ENCODE measurements at regions not wholly inside any gene's neighbourhood (a gene's known extent, or its start where the extent isn't known, plus 50 kb on each side); places are given as distances from the start of the nearest gene placed in this dataset.

- H2BK5ac ChIP-seq (ENCODE audit: low read depth, low read length, poor library complexity, severe bottlenecking), result no peak overlapping the region
Observed at GRCh38 chr1:117783606-117784396, 145.6 kb downstream of the GDAP2 start.

GRCh38 chr1:117788014-117788413, 141.4 kb downstream of the GDAP2 start:
- Histone ChIP-seq H3K4me3 (ENCODE audit: insufficient read depth in 1 of 2, low read depth in 1 of 2, low read length in 2 of 2) (no peak overlapping the region), H2BK12ac (ENCODE audit: low read length in 2 of 2) (no peak overlapping the region), H3K4me2 (ENCODE audit: low read length, poor library complexity, severe bottlenecking) (no peak overlapping the region), H3K18ac (ENCODE audit: low read depth in 1 of 2, low read length in 2 of 2) (no peak overlapping the region), H3K9me3 (ENCODE audit: control insufficient read depth, low read length) (no peaks in the 10 kb centered on the region), H4K8ac (ENCODE audit: low read length) (no peak overlapping the region), H2AFZ (ENCODE audit: low read depth, low read length) (no peak overlapping the region), H2AK5ac (ENCODE audit: low read length, severe bottlenecking) (no peak overlapping the region), H3K14ac (ENCODE audit: low read length in 2 of 2) (no peak overlapping the region), H3K23ac (ENCODE audit: low read length in 2 of 2) (no peak overlapping the region), H2BK5ac (ENCODE audit: low read depth, low read length, poor library complexity, severe bottlenecking) (no peak overlapping the region), H3K4me1 (ENCODE audit: control insufficient read depth, insufficient read depth, low read depth, low read length) (no peaks in the 10 kb centered on the region), H2BK120ac (ENCODE audit: low read depth, low read length) (no peak overlapping the region), H3K9ac (ENCODE audit: low read length) (no peak overlapping the region), H3K79me1 (replicated peaks; ENCODE audit: low read length, poor library complexity, severe bottlenecking) (no peaks in the 10 kb centered on the region), H3K36me3 (ENCODE audit: control insufficient read depth in 1 of 2, insufficient read depth in 2 of 2, low read depth in 1 of 2, low read length in 2 of 2) (no peaks in the 10 kb centered on the region), H4K91ac (ENCODE audit: low read length) (no peak overlapping the region), H3K27me3 (ENCODE audit: control insufficient read depth in 1 of 2, insufficient read depth in 1 of 2, low read length in 2 of 2) (no peaks in the 10 kb centered on the region), H3K27ac (ENCODE audit: low read length, poor library complexity, severe bottlenecking) (no peak overlapping the region), H2BK15ac (ENCODE audit: low read depth, poor library complexity, severe bottlenecking) (no peak overlapping the region), H3K4ac (ENCODE audit: low read depth in 1 of 2, low read length in 2 of 2) (no peak overlapping the region)
- DNase-seq, result no peak
- 87% methylated on average over 5 of the region's 5 CpGs for WGBS

More at GRCh38 chr1:117783606-117784396, 145.6 kb downstream of the GDAP2 start:
- Histone ChIP-seq H3K27ac (ENCODE audit: low read length, poor library complexity, severe bottlenecking) (no peak overlapping the region), H3K4ac (ENCODE audit: low read depth in 1 of 2, low read length in 2 of 2) (no peak overlapping the region), H2AFZ (ENCODE audit: low read depth, low read length) (no peak overlapping the region), H4K91ac (ENCODE audit: low read length) (no peak overlapping the region), H2BK15ac (ENCODE audit: low read depth, poor library complexity, severe bottlenecking) (no peak overlapping the region), H3K9ac (ENCODE audit: low read length) (no peak overlapping the region), H3K79me1 (replicated peaks; ENCODE audit: low read length, poor library complexity, severe bottlenecking) (no peaks in the 10 kb centered on the region), H4K8ac (ENCODE audit: low read length) (no peak overlapping the region), H3K9me3 (ENCODE audit: control insufficient read depth, low read length) (no peaks in the 10 kb centered on the region), H2BK12ac (ENCODE audit: low read length in 2 of 2) (peak overlapping the region; percentile 3 to 17), H2AK5ac (ENCODE audit: low read length, severe bottlenecking) (no peak overlapping the region), H3K4me1 (ENCODE audit: control insufficient read depth, insufficient read depth, low read depth, low read length) (no peaks in the 10 kb centered on the region), H3K4me2 (ENCODE audit: low read length, poor library complexity, severe bottlenecking) (no peak overlapping the region), H3K36me3 (ENCODE audit: control insufficient read depth in 1 of 2, insufficient read depth in 2 of 2, low read depth in 1 of 2, low read length in 2 of 2) (no peaks in the 10 kb centered on the region), H3K27me3 (ENCODE audit: control insufficient read depth in 1 of 2, insufficient read depth in 1 of 2, low read length in 2 of 2) (no peaks in the 10 kb centered on the region), H3K14ac (ENCODE audit: low read length in 2 of 2) (no peak overlapping the region), H3K4me3 (ENCODE audit: insufficient read depth in 1 of 2, low read depth in 1 of 2, low read length in 2 of 2) (no peak overlapping the region), H3K18ac (ENCODE audit: low read depth in 1 of 2, low read length in 2 of 2) (peak overlapping the region in 1 of 2 experiments; percentile 14), H3K23ac (ENCODE audit: low read length in 2 of 2) (no peak overlapping the region), H2BK120ac (ENCODE audit: low read depth, low read length) (no peak overlapping the region)
- DNase-seq, result no peak
- 95% methylated on average over 3 of the region's 4 CpGs for WGBS

GRCh38 chr1:117793413-117793812, 136.0 kb downstream of the GDAP2 start:
- Histone ChIP-seq H3K18ac (ENCODE audit: low read depth in 1 of 2, low read length in 2 of 2) (no peak overlapping the region), H2BK120ac (ENCODE audit: low read depth, low read length) (no peak overlapping the region), H3K14ac (ENCODE audit: low read length in 2 of 2) (no peak overlapping the region), H4K91ac (ENCODE audit: low read length) (peak overlapping the region; percentile 56), H3K79me1 (replicated peaks; ENCODE audit: low read length, poor library complexity, severe bottlenecking) (no peaks in the 10 kb centered on the region), H2AFZ (ENCODE audit: low read depth, low read length) (no peak overlapping the region), H3K4me1 (ENCODE audit: control insufficient read depth, insufficient read depth, low read depth, low read length) (no peaks in the 10 kb centered on the region), H2BK5ac (ENCODE audit: low read depth, low read length, poor library complexity, severe bottlenecking) (no peak overlapping the region), H3K4me3 (ENCODE audit: insufficient read depth in 1 of 2, low read depth in 1 of 2, low read length in 2 of 2) (peak overlapping the region in 1 of 2 experiments; percentile 36), H4K8ac (ENCODE audit: low read length) (no peak overlapping the region), H2AK5ac (ENCODE audit: low read length, severe bottlenecking) (no peak overlapping the region), H3K4ac (ENCODE audit: low read depth in 1 of 2, low read length in 2 of 2) (no peak overlapping the region), H3K4me2 (ENCODE audit: low read length, poor library complexity, severe bottlenecking) (no peak overlapping the region), H2BK15ac (ENCODE audit: low read depth, poor library complexity, severe bottlenecking) (no peak overlapping the region), H3K36me3 (ENCODE audit: control insufficient read depth in 1 of 2, insufficient read depth in 2 of 2, low read depth in 1 of 2, low read length in 2 of 2) (no peaks in the 10 kb centered on the region), H3K27ac (ENCODE audit: low read length, poor library complexity, severe bottlenecking) (no peak overlapping the region), H3K9me3 (ENCODE audit: control insufficient read depth, low read length) (no peaks in the 10 kb centered on the region), H2BK12ac (ENCODE audit: low read length in 2 of 2) (no peak overlapping the region), H3K23ac (ENCODE audit: low read length in 2 of 2) (no peak overlapping the region), H3K9ac (ENCODE audit: low read length) (peak overlapping the region; percentile 33), H3K27me3 (ENCODE audit: control insufficient read depth in 1 of 2, insufficient read depth in 1 of 2, low read length in 2 of 2) (no peaks in the 10 kb centered on the region)
- over 99% methylated on average over 4 of the region's 4 CpGs for WGBS
- DNase-seq, result no peak

GRCh38 chr1:117794073-117794472, 135.3 kb downstream of the GDAP2 start:
- H3K9ac ChIP-seq (ENCODE audit: low read length), result peak overlapping the region; percentile 34
- no peak overlapping the region for H2BK15ac ChIP-seq (ENCODE audit: low read depth, poor library complexity, severe bottlenecking)
- DNase-seq, result no peak
- no peak overlapping the region for H2AK5ac ChIP-seq (ENCODE audit: low read length, severe bottlenecking)
- no peak overlapping the region for H3K14ac ChIP-seq (ENCODE audit: low read length in 2 of 2)
- H3K23ac ChIP-seq (ENCODE audit: low read length in 2 of 2), result no peak overlapping the region
- no peaks in the 10 kb centered on the region for H3K36me3 ChIP-seq (ENCODE audit: control insufficient read depth in 1 of 2, insufficient read depth in 2 of 2, low read depth in 1 of 2, low read length in 2 of 2)
- H3K27me3 ChIP-seq (ENCODE audit: control insufficient read depth in 1 of 2, insufficient read depth in 1 of 2, low read length in 2 of 2), result no peaks in the 10 kb centered on the region
- no peaks in the 10 kb centered on the region for H3K79me1 ChIP-seq (replicated peaks; ENCODE audit: low read length, poor library complexity, severe bottlenecking)
- H4K8ac ChIP-seq (ENCODE audit: low read length), result no peak overlapping the region
- H4K91ac ChIP-seq (ENCODE audit: low read length), result no peak overlapping the region
- H3K4me1 ChIP-seq (ENCODE audit: control insufficient read depth, insufficient read depth, low read depth, low read length), result no peaks in the 10 kb centered on the region
- 80% methylated on average over 1 of the region's 1 CpG for WGBS
- no peak overlapping the region for H3K18ac ChIP-seq (ENCODE audit: low read depth in 1 of 2, low read length in 2 of 2)
- H3K27ac ChIP-seq (ENCODE audit: low read length, poor library complexity, severe bottlenecking), result no peak overlapping the region
- no peak overlapping the region for H3K4ac ChIP-seq (ENCODE audit: low read depth in 1 of 2, low read length in 2 of 2)
- H2AFZ ChIP-seq (ENCODE audit: low read depth, low read length), result no peak overlapping the region
- H2BK5ac ChIP-seq (ENCODE audit: low read depth, low read length, poor library complexity, severe bottlenecking), result no peak overlapping the region
- H3K9me3 ChIP-seq (ENCODE audit: control insufficient read depth, low read length), result no peaks in the 10 kb centered on the region
- H2BK120ac ChIP-seq (ENCODE audit: low read depth, low read length), result no peak overlapping the region
- no peak overlapping the region for H2BK12ac ChIP-seq (ENCODE audit: low read length in 2 of 2)
- peak overlapping the region in 1 of 2 experiments; percentile 36 for H3K4me3 ChIP-seq (ENCODE audit: insufficient read depth in 1 of 2, low read depth in 1 of 2, low read length in 2 of 2)
- no peak overlapping the region for H3K4me2 ChIP-seq (ENCODE audit: low read length, poor library complexity, severe bottlenecking)

All from mesenchymal stem cell (in vitro differentiated cells and primary cell).